ENCODE measurements at regions not wholly inside any gene's neighbourhood (a gene's known extent, or its start where the extent isn't known, plus 50 kb on each side); places are given as distances from the start of the nearest gene placed in this dataset.
"Not testable (repeated sequence)": the region's sequence is repeated elsewhere in the genome, so short reads cannot be mapped to it uniquely, and the experiment has no call there.

DNA sequence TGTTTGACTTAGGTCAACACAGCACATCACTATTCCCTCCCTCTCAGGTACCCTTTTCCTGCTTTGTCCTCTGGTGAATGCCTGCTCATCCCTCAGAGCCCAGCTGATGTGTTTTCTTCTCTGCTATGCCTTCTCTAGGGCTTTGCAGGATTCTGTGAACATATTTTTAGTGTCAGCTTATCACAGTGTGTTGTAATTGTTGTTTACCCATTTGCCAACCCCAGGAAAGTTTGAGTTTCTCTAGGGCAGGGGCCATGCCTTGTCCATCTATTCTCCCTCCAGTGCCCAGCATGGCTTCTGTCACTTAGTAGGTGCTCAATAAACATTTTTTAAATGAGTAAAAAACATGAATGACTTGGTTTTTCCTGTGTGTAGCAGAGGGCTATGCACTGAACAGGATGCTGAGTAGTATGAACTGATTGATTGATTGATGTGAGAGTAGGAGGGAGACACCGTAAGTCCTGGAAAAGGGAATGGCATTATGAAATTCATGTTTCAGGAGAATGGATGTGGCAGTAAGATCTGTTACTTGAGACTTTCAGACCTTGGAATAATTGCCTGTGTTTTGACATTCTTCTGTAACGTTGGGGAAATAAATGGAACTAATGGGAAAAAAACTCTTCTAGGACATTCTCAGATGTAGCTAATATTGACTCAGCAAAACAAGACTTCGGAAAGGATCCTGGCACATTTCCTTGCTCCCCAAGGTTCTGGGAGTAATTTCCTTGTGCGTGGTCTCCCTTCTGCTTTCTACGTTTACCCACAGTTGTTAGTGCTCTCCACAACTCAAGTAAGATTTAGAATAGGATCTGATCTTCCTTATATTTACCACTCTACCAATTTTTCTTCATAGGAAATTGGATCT, 267.3 kb upstream of the TBL1XR1 start:
- Mint-ChIP-seq H3K4me3 (ENCODE audit: unreplicated experiment) (no peak overlapping the region), H3K4me1 (ENCODE audit: insufficient read depth, unreplicated experiment) (peaks cover 19% of the 10 kb centered on the region), H3K27ac (ENCODE audit: low read depth, unreplicated experiment) (no peak overlapping the region), H3K27me3 (ENCODE audit: insufficient read depth, unreplicated experiment) (no peaks in the 10 kb centered on the region), H3K9me3 (ENCODE audit: unreplicated experiment) (no peaks in the 10 kb centered on the region), H3K36me3 (ENCODE audit: insufficient read depth, unreplicated experiment) (no peaks in the 10 kb centered on the region)
- intact Hi-C loops (cut with micrococcal nuclease), result no loop called here
- CTCF ChIA-PET, result no interaction called here
- DNase-seq (ENCODE audit: unreplicated experiment), result no peak
- POLR2A ChIA-PET, result no interaction called here
- BruUV-seq (replicated peaks), result no TSS peak
- TF ChIP-seq, protein P1, sequence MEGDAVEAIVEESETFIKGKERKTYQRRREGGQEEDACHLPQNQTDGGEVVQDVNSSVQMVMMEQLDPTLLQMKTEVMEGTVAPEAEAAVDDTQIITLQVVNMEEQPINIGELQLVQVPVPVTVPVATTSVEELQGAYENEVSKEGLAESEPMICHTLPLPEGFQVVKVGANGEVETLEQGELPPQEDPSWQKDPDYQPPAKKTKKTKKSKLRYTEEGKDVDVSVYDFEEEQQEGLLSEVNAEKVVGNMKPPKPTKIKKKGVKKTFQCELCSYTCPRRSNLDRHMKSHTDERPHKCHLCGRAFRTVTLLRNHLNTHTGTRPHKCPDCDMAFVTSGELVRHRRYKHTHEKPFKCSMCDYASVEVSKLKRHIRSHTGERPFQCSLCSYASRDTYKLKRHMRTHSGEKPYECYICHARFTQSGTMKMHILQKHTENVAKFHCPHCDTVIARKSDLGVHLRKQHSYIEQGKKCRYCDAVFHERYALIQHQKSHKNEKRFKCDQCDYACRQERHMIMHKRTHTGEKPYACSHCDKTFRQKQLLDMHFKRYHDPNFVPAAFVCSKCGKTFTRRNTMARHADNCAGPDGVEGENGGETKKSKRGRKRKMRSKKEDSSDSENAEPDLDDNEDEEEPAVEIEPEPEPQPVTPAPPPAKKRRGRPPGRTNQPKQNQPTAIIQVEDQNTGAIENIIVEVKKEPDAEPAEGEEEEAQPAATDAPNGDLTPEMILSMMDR (IDR thresholded peaks at IDR 0.05; ENCODE audit: unreplicated experiment), result no peak

DNA sequence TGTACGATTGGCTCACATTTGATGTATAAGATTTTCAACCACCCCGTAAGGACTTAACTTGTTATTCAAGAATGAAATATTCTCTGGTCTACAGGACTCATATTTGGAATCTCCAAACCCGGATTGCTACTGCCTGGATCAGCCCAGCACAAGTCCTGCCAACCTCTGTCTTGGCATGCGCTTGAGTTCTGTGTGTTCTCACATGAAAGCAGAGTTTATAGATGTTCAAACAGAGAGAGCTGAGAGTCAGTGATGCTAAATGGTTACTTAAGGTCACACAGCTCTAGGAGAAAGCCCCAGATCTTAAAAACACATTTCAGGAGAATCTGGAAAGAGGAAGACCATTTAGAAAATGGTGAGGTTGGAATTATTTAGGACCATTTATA, 268.0 kb upstream of the TBL1XR1 start:
- POLR2A ChIA-PET, result no interaction called here
- no TSS peak for BruUV-seq (replicated peaks)
- Mint-ChIP-seq H3K9me3 (ENCODE audit: unreplicated experiment) (no peaks in the 10 kb centered on the region), H3K36me3 (ENCODE audit: insufficient read depth, unreplicated experiment) (no peaks in the 10 kb centered on the region), H3K4me1 (ENCODE audit: insufficient read depth, unreplicated experiment) (peaks cover 26% of the 10 kb centered on the region), H3K4me3 (ENCODE audit: unreplicated experiment) (no peak overlapping the region), H3K27ac (ENCODE audit: low read depth, unreplicated experiment) (no peak overlapping the region), H3K27me3 (ENCODE audit: insufficient read depth, unreplicated experiment) (no peaks in the 10 kb centered on the region)
- TF ChIP-seq, protein P1 (IDR thresholded peaks at IDR 0.05; ENCODE audit: unreplicated experiment), result no peak
- intact Hi-C loops (cut with micrococcal nuclease), result no loop called here
- no peak for DNase-seq (ENCODE audit: unreplicated experiment)
- CTCF ChIA-PET, result no interaction called here

DNA sequence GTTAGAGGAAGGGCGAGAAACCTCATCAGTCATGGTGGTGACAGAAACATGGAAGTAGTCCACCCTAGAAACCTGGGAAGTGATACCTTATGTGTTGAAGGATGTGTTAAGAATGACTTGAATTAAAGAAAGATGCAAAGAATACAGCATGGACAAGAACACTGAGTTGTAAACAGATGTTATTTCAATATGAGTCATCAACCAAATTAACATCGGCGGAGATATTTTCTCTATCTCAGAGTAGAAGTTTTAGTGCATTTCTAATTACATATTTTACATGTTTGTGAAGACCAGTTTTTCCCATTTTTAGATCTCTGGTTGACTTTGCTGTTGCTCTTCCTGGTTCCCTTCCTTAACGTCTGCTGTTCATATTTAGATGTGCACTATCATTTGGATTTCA, 268.8 kb upstream of the TBL1XR1 start:
- BruUV-seq (replicated peaks), result no TSS peak
- ChIA-PET CTCF (no interaction called here), POLR2A (no interaction called here)
- H3K9me3 Mint-ChIP-seq (ENCODE audit: unreplicated experiment), result no peaks in the 10 kb centered on the region
- intact Hi-C loops (cut with micrococcal nuclease), result no loop called here
- no peak overlapping the region for H3K27ac Mint-ChIP-seq (ENCODE audit: low read depth, unreplicated experiment)
- TF ChIP-seq, protein P1 (IDR thresholded peaks at IDR 0.05; ENCODE audit: unreplicated experiment), result no peak
- H3K4me3 Mint-ChIP-seq (ENCODE audit: unreplicated experiment), result no peak overlapping the region
- no peak for DNase-seq (ENCODE audit: unreplicated experiment)
- no peaks in the 10 kb centered on the region for H3K36me3 Mint-ChIP-seq (ENCODE audit: insufficient read depth, unreplicated experiment)
- peaks cover 30% of the 10 kb centered on the region for H3K4me1 Mint-ChIP-seq (ENCODE audit: insufficient read depth, unreplicated experiment)
- no peaks in the 10 kb centered on the region for H3K27me3 Mint-ChIP-seq (ENCODE audit: insufficient read depth, unreplicated experiment)

DNA sequence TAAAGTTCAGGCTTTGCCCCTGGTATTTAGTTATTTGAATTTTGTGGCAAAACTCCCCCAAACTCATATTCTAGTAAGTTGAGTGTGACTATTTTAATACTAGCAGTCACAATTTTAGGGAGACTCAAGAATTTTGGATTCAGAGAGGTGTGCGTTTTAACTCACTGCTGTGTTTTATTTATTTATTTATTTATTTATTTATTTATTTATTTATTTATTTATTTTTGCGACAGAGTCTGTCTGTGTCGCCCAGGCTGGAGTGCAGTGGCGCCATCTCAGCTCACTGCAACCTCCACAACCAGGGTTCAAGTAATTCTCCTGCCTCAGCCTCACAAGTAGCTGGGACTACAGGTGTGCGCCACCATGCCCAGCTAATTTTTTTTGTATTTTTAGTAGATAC, 269.3 kb upstream of the TBL1XR1 start:
- H3K4me1 Mint-ChIP-seq (ENCODE audit: insufficient read depth, unreplicated experiment), result peaks cover 30% of the 10 kb centered on the region
- not testable (repeated sequence) for H3K27ac Mint-ChIP-seq (ENCODE audit: low read depth, unreplicated experiment)
- CTCF ChIA-PET, result interaction anchor here (0.5 kb wide), 1 partner anchor 18 kb away, joined by 3 read pairs; no protein-coding TSS in a partner anchor

More for the DNA sequence above, 269.3 kb upstream of the TBL1XR1 start:
- H3K36me3 Mint-ChIP-seq (ENCODE audit: insufficient read depth, unreplicated experiment); intact Hi-C loops (cut with micrococcal nuclease); POLR2A ChIA-PET; H3K4me3 Mint-ChIP-seq (ENCODE audit: unreplicated experiment); H3K9me3 Mint-ChIP-seq (ENCODE audit: unreplicated experiment); DNase-seq (ENCODE audit: unreplicated experiment); H3K27me3 Mint-ChIP-seq (ENCODE audit: insufficient read depth, unreplicated experiment); BruUV-seq (replicated peaks): not testable (repeated sequence)
